ENCODE measurements at regions not wholly inside any gene's neighbourhood (a gene's known extent, or its start where the extent isn't known, plus 50 kb on each side); places are given as distances from the start of the nearest gene placed in this dataset.

DNA sequence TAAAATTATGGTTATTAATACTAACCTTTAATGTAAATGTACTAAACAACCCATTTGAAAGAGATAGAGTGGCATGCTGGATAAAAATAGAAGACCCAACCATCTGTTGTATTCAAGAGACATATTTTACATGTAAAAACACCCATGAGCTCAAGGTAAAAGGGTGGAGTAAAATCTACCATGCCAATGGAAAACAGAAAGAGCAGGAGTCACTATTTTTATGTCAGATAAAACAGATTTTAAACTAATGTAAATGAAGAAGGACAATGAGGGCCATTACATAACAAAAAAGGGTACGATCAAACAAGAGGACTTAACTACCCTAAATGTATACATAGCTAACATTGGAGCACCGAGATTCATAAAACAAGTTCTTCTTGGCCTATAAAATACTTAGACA lies 66.3 kb downstream of the ITM2A start:
- DNase-seq (ENCODE audit: extremely low spot score, insufficient read length, low read depth) (no peak), FAIRE-seq (no peak)

DNA sequence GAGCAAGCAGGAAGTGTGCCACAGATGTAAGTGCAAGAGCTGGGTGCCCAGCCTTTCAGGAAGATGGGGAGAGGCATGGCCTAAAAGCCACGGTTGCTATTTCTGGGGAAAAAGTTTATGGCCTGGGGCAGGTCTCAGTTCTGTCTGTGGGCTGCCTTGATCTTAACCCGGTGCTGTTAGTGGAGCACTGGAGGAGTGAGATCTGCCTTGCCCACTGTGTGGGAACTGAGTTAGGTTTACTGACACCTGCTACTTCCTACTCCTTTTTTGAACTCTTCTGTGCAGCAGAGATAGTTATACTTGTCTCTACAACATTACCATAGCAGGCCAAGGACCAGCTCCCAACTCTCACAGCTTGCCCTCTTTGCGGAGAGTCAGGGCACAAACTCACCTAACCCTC lies 76.5 kb downstream of the ITM2A start:
- FAIRE-seq (no peak), DNase-seq (ENCODE audit: extremely low spot score, insufficient read length, low read depth) (no peak)

DNA sequence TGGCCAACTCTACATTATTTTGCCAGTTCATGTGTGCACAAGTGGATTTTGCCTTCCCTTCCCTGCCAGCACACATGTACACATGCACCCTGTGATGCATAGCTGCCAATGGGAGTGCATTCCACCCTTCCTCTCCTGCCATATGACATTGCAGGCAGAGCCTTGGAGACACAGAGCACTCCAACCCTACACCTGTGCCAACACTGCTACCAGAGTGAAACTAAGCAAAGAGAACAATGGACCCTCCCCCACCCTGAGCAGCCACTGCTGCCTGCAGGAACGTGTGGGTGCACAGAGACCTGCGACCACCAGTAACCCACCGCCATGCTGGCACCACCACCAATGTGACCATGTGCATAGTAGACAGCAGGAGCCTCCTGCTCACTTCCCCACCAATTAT lies 78.4 kb downstream of the ITM2A start:
- no peak for FAIRE-seq
- DNase-seq (ENCODE audit: extremely low spot score, insufficient read length, low read depth), result no peak

DNA sequence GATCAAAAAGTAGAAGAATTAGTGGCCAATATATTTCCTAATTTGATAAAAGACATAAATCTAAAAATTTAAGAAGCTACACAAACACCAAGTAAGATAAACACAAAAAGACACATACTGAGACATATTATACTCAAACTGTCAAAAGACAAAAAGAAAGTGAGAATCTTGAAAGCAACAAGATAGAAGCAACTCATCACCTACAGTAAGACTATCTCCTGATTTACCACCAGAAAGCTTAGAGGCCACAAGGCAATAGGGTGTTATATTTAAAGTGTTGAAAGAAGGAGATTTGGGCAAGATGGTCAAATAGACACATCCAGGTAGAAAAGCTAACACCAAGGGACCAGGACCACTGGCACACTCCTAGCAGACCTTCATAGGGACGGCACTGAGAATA lies 79.4 kb downstream of the ITM2A start:
- DNase-seq (ENCODE audit: extremely low spot score, insufficient read length, low read depth), result no peak
- peak; percentile 41 for FAIRE-seq

DNA sequence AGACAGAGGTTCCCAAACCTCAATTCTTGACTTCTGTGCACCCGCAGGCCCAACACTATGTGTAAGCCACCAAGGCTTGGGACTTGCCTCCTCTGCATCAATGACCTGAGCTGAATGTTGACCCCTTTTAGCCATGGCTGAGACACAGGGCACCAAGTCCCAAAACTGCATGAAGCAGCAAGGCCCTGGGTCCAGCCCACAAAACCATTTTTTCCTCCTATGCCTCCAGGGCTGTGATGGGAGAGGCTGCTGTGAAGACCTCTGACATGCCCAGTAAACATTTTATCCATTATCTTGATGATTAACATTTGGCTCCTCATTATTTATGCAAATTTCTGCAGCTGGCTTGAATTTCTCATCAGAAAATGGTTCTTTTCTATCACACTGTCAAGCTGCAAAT lies 85.4 kb downstream of the ITM2A start:
- DNase-seq (ENCODE audit: extremely low spot score, insufficient read length, low read depth) (no peak), FAIRE-seq (no peak)

DNA sequence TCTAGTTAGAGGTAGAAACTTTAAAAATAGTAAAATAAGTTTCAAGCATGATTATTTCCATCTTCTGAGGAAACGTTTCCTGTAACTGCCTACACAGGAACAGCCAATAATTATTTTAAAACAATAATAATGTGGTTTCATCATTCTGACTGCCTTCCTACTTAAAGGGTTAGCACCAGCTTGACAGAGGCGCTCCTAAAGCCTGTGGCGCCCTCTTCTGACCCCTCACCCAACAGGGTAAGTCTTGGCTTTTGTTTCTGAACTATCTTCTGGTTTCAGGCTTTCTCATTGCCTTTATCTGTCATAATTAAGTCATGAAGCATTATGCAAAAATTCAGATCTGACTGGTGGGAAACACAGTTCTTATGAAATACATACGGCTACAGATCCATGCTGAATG lies 96.7 kb downstream of the ITM2A start:
- FAIRE-seq, result peak; percentile 89
- DNase-seq (ENCODE audit: extremely low spot score, insufficient read length, low read depth), result no peak

DNA sequence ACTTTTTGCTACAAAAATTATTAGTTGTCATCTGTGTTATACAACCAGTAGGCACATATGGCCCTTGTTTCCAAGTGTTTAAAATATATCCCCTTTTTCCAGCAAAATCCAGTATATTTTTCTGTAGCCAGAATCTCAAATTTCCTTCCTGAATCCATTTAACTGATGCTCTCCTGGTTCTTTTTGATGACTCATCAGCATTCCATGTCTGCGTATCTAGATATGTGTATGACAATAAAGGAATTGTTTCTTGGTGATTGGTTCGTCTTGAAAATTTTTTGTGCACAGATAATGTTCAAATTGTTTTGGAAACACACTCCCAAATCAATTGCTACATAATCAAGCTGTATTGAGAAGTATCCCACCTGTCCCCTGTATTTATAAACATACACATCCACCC lies 98.3 kb downstream of the ITM2A start:
- FAIRE-seq (no peak), DNase-seq (ENCODE audit: extremely low spot score, insufficient read length, low read depth) (no peak)

DNA sequence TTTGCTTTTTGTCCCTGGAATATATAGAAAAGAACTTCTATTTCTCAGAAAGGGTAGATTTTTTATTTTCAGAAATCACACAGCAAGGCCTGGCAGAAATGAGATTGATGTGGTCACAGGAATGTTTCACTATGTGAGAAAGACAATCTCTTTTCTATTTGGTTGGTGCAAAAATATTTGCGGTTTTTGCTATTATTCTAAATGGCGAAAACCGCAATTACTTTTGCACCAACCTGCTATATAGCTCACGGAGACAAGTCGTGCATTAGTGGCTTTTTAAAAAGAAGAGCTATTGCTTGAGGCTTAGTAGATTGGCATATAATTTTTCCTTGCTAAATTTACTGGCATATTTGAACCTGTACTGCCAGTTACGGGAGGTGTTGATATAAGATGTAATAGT lies 100.4 kb downstream of the ITM2A start:
- DNase-seq (ENCODE audit: extremely low spot score, insufficient read length, low read depth) (no peak), FAIRE-seq (no peak)

DNA sequence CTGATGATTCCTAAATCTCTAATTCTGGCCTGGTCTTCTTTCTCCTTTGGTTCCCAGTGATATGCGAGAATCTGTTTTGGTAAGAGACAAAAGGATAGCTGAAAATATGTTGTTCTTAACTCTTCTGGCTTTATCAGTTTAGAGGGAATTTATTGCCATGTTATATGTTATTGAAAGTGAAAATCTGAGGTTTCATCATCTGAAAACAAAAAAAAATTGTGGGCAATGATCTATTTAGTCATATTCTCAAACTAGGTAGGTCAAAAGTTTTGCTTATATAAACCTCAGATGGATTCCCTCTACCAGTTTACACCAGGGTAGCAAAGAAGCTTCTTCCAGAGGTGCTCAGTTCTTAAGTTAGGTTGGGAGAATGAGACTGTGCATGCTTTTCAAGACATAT lies 103.6 kb downstream of the ITM2A start:
- no peak for DNase-seq (ENCODE audit: extremely low spot score, insufficient read length, low read depth)
- peak; percentile 81 for FAIRE-seq

DNA sequence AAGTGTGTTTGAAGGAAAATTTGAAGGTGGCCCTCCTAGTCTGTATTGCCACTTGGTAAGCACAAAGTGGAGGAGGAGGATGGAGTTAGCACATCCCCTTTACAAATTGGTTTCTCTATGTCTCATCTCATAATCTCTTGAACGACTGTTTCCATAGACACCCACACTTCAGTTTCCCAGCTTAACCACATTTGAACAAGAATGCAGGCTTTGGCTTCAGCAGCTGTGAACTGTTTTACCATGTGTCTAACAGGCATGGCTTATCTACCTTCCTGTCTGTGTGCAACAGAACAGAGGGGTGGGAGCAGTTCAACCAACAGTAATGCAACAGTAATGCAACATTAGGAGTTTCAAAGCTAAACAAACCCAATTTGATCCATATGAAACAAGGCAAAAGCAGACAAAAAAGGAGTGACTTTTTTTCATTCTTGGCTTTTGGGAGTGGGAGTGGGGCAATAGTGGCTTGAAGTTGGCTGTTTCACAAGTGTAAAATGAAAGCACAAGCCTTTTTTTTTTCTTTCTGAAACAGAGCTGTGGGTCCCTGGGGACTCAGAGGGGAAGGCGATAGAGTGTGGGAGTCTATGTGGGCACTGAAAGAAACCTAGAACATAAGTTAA lies 108.0 kb downstream of the ITM2A start:
- DNase-seq (ENCODE audit: extremely low spot score, insufficient read length, low read depth) (no peak), FAIRE-seq (peak; percentile 100)

DNA sequence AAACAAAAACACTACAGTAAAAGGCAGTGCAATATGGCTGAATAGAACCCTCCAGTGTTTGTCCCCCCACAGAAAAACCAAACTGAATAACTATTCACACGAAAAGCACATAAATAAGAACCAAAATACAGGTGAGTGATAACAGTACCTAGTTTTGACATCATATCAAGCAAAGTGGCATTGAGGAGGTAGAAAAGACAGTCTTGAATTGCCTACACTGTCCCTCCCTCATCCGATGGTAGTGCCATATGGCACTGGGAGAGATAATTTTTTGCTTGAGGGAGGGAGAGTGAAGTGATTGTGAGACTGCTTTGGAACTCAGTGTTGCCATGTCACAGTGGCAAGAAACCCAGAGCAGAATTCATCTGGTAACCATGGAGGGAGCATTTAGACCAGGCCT lies 99.2 kb downstream of the GPR174 start:
- DNase-seq (ENCODE audit: extremely low spot score, insufficient read length, low read depth) (no peak), FAIRE-seq (no peak)

DNA sequence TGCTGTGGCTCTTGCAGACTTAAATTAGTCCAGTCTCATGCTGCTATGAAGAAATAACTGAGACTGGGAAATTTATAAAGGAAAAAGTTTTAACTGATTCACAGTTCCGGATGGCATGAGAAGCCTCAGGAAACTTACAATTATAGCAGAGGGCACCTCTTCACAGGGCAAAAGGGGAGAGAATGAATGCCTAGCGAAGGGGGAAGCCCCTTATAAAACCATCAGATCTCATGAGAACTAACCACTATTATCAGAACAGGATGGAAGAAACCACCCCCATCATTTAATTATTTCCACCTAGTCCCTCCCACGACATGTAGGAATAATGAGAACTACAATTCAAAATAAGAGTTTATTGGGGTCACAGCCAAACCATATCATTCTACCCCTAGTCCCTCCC lies 91.4 kb downstream of the GPR174 start:
- FAIRE-seq, result no peak
- no peak for DNase-seq (ENCODE audit: extremely low spot score, insufficient read length, low read depth)

DNA sequence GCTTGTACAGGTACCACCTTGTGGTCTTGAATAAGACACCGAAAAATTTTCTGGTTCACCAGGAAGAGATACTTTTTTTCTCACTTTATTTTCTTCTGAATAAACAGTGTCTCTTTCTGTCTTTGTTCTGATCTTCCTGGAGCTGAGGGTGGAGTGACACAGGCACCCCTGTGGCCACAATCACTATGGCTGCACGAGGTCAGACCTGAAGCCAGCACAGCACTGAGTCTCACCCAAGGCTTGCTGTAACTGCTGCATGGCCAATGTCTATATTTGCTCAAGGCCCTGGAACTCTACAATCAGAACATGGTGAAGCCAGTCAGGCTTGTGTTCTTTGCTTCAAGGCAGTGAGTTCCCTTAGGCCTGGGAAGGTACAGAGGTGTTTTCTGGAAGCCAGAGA lies 87.2 kb downstream of the GPR174 start:
- no peak for DNase-seq (ENCODE audit: extremely low spot score, insufficient read length, low read depth)
- no peak for FAIRE-seq

Measured in GM18507 (cell line).